Vagina (tissue), 2 donors: ENCODE measurements at regions not wholly inside any gene's neighbourhood (a gene's known extent, or its start where the extent isn't known, plus 50 kb on each side); places are given as distances from the start of the nearest gene placed in this dataset.
A peak's percentile ranks its signal among the peaks of the same experiment; 100 is the strongest.

Experiments
- DNase-seq, 2 donors: peaks; one replicate each; pipeline ENCODE4 v3.0.0-alpha.2; 2017; ENCODE audit errors: extremely low spot score in 2 of 2
- H3K27ac ChIP-seq: fragments of 200-600 bp; sonication (generic); one replicate; pipeline ENCODE4 v1.5.1; 2019
- H3K27me3 ChIP-seq: fragments of 200-600 bp; sonication (generic); one replicate; pipeline ENCODE4 v1.5.1; 2019
- H3K36me3 ChIP-seq, 2 donors: fragments of 200-600 bp; sonication (generic); one replicate each; pipeline ENCODE4 v1.5.1; 2017 to 2019
- H3K4me1 ChIP-seq: fragments of 200-600 bp; sonication (generic); one replicate; pipeline ENCODE4 v1.5.1; 2019
- H3K4me3 ChIP-seq, 2 donors: fragments of 200-600 bp; sonication (generic); 1 replicate in 1 of 2; 2 replicates in 1 of 2; pipeline ENCODE4 v1.5.1; 2016 to 2019
- H3K9me3 ChIP-seq: fragments of 200-600 bp; sonication (generic); one replicate; pipeline ENCODE4 v1.5.1; 2019
- CTCF ChIP-seq, 3 experiments: fragments of 450-650 bp in 2 of 3; fragments of 200-600 bp in 1 of 3; sonication (generic) in 1 of 3; IDR thresholded peaks; one replicate each; pipeline ENCODE4 v1.5.1; 2017 to 2019; ENCODE audit warnings: antibody characterized with exemption in 3 of 3, mild to moderate bottlenecking in 2 of 3, moderate library complexity in 2 of 3
- POLR2A ChIP-seq, 2 donors: fragments of 450-650 bp; IDR thresholded peaks; one replicate each; pipeline ENCODE4 v1.6.1; 2017; ENCODE audit warnings: antibody characterized with exemption in 2 of 2, mild to moderate bottlenecking in 2 of 2, moderate library complexity in 2 of 2
- POLR2AphosphoS5 ChIP-seq, 2 donors: sonication (generic); formaldehyde crosslinking; IDR thresholded peaks; one replicate each; pipeline ENCODE4 v1.9.0; 2017; ENCODE audit warnings: antibody characterized with exemption in 2 of 2, mild to moderate bottlenecking in 2 of 2, low read depth in 1 of 2; ENCODE audit not compliant: insufficient read depth in 1 of 2
- intact Hi-C: fragments of 100-400 bp; cut with DNase I; formaldehyde crosslinking; loops from one replicate; pipeline ENCODE4 v1.15.1; 2023

GRCh38 chr5:42952578-42952974 is 87.5 kb downstream of the ANXA2R start:
- Histone ChIP-seq H3K27ac (no peak overlapping the region), H3K4me3 (peak overlapping the region; percentile 45 to 63), H3K4me1 (peaks cover 12% of the 10 kb centered on the region), H3K9me3 (peaks cover 11% of the 10 kb centered on the region), H3K27me3 (no peaks in the 10 kb centered on the region), H3K36me3 (no peaks in the 10 kb centered on the region)
- intact Hi-C loops, result loop anchor here (5.0 kb wide), 2 partner anchors 85 to 170 kb away; partner anchors contain the start of gene ZNF131
- no peak for TF ChIP-seq POLR2AphosphoS5 (IDR thresholded peaks at IDR 0.05; ENCODE audit: insufficient read depth in 1 of 2, low read depth in 1 of 2)
- TF ChIP-seq POLR2A (IDR thresholded peaks at IDR 0.05), result no peak
- TF ChIP-seq CTCF (IDR thresholded peaks at IDR 0.05), result no peak
- DNase-seq, result no peak

GRCh38 chr5:42951293-42951840 is 88.8 kb downstream of the ANXA2R start:
- DNase-seq, result no peak
- Histone ChIP-seq H3K27ac (peak overlapping the region; percentile 93), H3K36me3 (no peaks in the 10 kb centered on the region), H3K4me3 (peak overlapping the region; percentile 45 to 63), H3K27me3 (no peaks in the 10 kb centered on the region), H3K4me1 (peaks cover 12% of the 10 kb centered on the region), H3K9me3 (peaks cover 11% of the 10 kb centered on the region)
- intact Hi-C loops, result loop anchor here (2.0 to 5.0 kb wide), 3 partner anchors 41 to 171 kb away; partner anchors contain the start of gene ZNF131
- TF ChIP-seq POLR2AphosphoS5 (IDR thresholded peaks at IDR 0.05; ENCODE audit: insufficient read depth in 1 of 2, low read depth in 1 of 2), result peak in 1 of 2 donors; percentile 7
- no peak for TF ChIP-seq CTCF (IDR thresholded peaks at IDR 0.05)

- Histone ChIP-seq H3K4me3 (peak overlapping the region; percentile 45 to 63), H3K27me3 (no peaks in the 10 kb centered on the region), H3K4me1 (peaks cover 12% of the 10 kb centered on the region), H3K27ac (peak overlapping the region; percentile 93), H3K36me3 (no peaks in the 10 kb centered on the region), H3K9me3 (peaks cover 11% of the 10 kb centered on the region)
- TF ChIP-seq CTCF (IDR thresholded peaks at IDR 0.05), result no peak
- TF ChIP-seq POLR2AphosphoS5 (IDR thresholded peaks at IDR 0.05; ENCODE audit: insufficient read depth in 1 of 2, low read depth in 1 of 2), result peak; percentile 29 to 77
- intact Hi-C loops, result loop anchor here (2.0 to 5.0 kb wide), 3 partner anchors 42 to 172 kb away; partner anchors contain the start of gene ZNF131
- DNase-seq, result peak in 1 of 2 donors; percentile 94
These were observed 89.4 kb downstream of the ANXA2R start for GRCh38 chr5:42950456-42951292.

GRCh38 chr5:42950116-42950455 is 90.0 kb downstream of the ANXA2R start:
- H3K27me3 ChIP-seq, result no peaks in the 10 kb centered on the region
- H3K36me3 ChIP-seq, result no peaks in the 10 kb centered on the region
- intact Hi-C loops, result loop anchor here (2.0 to 5.0 kb wide), 3 partner anchors 43 to 172 kb away; partner anchors contain the start of gene ZNF131
- DNase-seq, result no peak
- H3K27ac ChIP-seq, result peak overlapping the region; percentile 93
- TF ChIP-seq CTCF (IDR thresholded peaks at IDR 0.05) (no peak), POLR2AphosphoS5 (IDR thresholded peaks at IDR 0.05; ENCODE audit: insufficient read depth in 1 of 2, low read depth in 1 of 2) (no peak), POLR2A (IDR thresholded peaks at IDR 0.05) (no peak)
- peaks cover 11% of the 10 kb centered on the region for H3K9me3 ChIP-seq
- peak overlapping the region in 1 of 2 donors; percentile 63 for H3K4me3 ChIP-seq
- peaks cover 12% of the 10 kb centered on the region for H3K4me1 ChIP-seq
